OCI-LY3 (cell line): ENCODE measurements at regions not wholly inside any gene's neighbourhood (a gene's known extent, or its start where the extent isn't known, plus 50 kb on each side); places are given as distances from the start of the nearest gene placed in this dataset.

Experiments
- H2AFZ ChIP-seq: fragments of 200-600, 300-600 bp; shearing (Covaris generic); 2 replicates; pipeline ENCODE4 v1.6.0; 2014; ENCODE audit warnings: antibody characterized with exemption, low read depth, low read length
- H3K27ac ChIP-seq: fragments of 200-600, 300-600 bp; sonication (generic); 2 replicates; pipeline ENCODE4 v1.5.1; 2014; ENCODE audit warnings: mild to moderate bottlenecking, low read length, moderate library complexity, mixed read lengths
- H3K27me3 ChIP-seq: fragments of 200-600, 300-600 bp; sonication (generic); 2 replicates; pipeline ENCODE4 v1.6.1; 2014; ENCODE audit warnings: low read depth, low read length, mixed read lengths
- H3K36me3 ChIP-seq: fragments of 200-600, 300-600 bp; sonication (generic); replicated peaks from 2 replicates; pipeline ENCODE3; 2014; ENCODE audit warnings: low read depth, low read length, mixed read lengths
- H3K4me1 ChIP-seq: fragments of 300-600, 200-600 bp; sonication (generic); 2 replicates; pipeline ENCODE4 v1.6.1; 2014; ENCODE audit warnings: low read length, mixed read lengths
- H3K4me2 ChIP-seq: fragments of 200-600, 300-600 bp; sonication (generic); 2 replicates; pipeline ENCODE4 v1.6.1; 2014; ENCODE audit warnings: low read length, mixed read lengths
- H3K4me3 ChIP-seq: fragments of 300-600, 200-600 bp; sonication (generic); 2 replicates; pipeline ENCODE4 v1.5.1; 2014; ENCODE audit warnings: antibody characterized with exemption, mild to moderate bottlenecking, low read length, moderate library complexity
- H3K79me2 ChIP-seq: fragments of 300-600, 200-600 bp; shearing (Covaris generic); 2 replicates; pipeline ENCODE4 v1.6.1; 2014; ENCODE audit warnings: mild to moderate bottlenecking, low read length, mixed read lengths
- H3K9ac ChIP-seq: fragments of 300-600, 200-600 bp; shearing (Covaris generic); 2 replicates; pipeline ENCODE4 v1.6.0; 2014; ENCODE audit warnings: mild to moderate bottlenecking, low read length, moderate library complexity
- H3K9me3 ChIP-seq: fragments of 200-600, 300-600 bp; shearing (Covaris generic); 2 replicates; pipeline ENCODE4 v1.6.1; 2014; ENCODE audit warnings: low read length, mixed read lengths; ENCODE audit not compliant: insufficient read depth
- H4K20me1 ChIP-seq: fragments of 200-600, 300-600 bp; sonication (generic); 2 replicates; pipeline ENCODE4 v1.6.1; 2016; ENCODE audit warnings: low read length, mixed read lengths; ENCODE audit not compliant: insufficient read depth
- CTCF ChIP-seq: fragments of 200-600, 300-600 bp; sonication (generic); IDR thresholded peaks from 2 replicates; pipeline ENCODE4 v1.5.1; 2014; ENCODE audit warnings: antibody characterized with exemption, low read length, low read depth
- EZH2phosphoT487 ChIP-seq: fragments of 200-600 bp; shearing (Covaris generic); IDR thresholded peaks from 2 replicates; pipeline ENCODE4 v1.6.1; 2018; ENCODE audit warnings: antibody characterized with exemption, mixed run types, low read depth

GRCh38 chr1:38603907-38604306 lies 255.7 kb downstream of the RRAGC start:
- H3K9me3 ChIP-seq = no peaks in the 10 kb centered on the region
- no peak overlapping the region for H3K27ac ChIP-seq
- H3K9ac ChIP-seq = no peak overlapping the region
- no peak overlapping the region for H2AFZ ChIP-seq
- no peaks in the 10 kb centered on the region for H3K79me2 ChIP-seq
- H3K27me3 ChIP-seq = no peaks in the 10 kb centered on the region
- H3K4me1 ChIP-seq = peaks cover 16% of the 10 kb centered on the region
- no peaks in the 10 kb centered on the region for H4K20me1 ChIP-seq
- H3K4me2 ChIP-seq = no peak overlapping the region
- no peak for TF ChIP-seq CTCF
- TF ChIP-seq EZH2phosphoT487 = no peak
- no peaks in the 10 kb centered on the region for H3K36me3 ChIP-seq
- no peak overlapping the region for H3K4me3 ChIP-seq

- Histone ChIP-seq H3K4me1 (peaks cover 12% of the 10 kb centered on the region), H3K36me3 (no peaks in the 10 kb centered on the region), H4K20me1 (no peaks in the 10 kb centered on the region), H3K79me2 (no peaks in the 10 kb centered on the region), H3K4me2 (no peak overlapping the region), H2AFZ (no peak overlapping the region), H3K9ac (no peak overlapping the region), H3K9me3 (no peaks in the 10 kb centered on the region), H3K4me3 (no peak overlapping the region), H3K27me3 (no peaks in the 10 kb centered on the region), H3K27ac (no peak overlapping the region)
- TF ChIP-seq EZH2phosphoT487 (no peak), CTCF (no peak)
These were observed 258.7 kb downstream of the RRAGC start for GRCh38 chr1:38600905-38601304.

- no peaks in the 10 kb centered on the region for H4K20me1 ChIP-seq
These were observed 259.3 kb downstream of the RRAGC start for GRCh38 chr1:38600286-38600685.

GRCh38 chr1:38598118-38598517 lies 261.5 kb downstream of the RRAGC start:
- no peak overlapping the region for H3K27ac ChIP-seq

More at GRCh38 chr1:38600286-38600685, 259.3 kb downstream of the RRAGC start:
- Histone ChIP-seq H3K4me2 (no peak overlapping the region), H3K4me3 (no peak overlapping the region), H3K27ac (no peak overlapping the region), H3K9ac (no peak overlapping the region), H3K79me2 (no peaks in the 10 kb centered on the region), H3K9me3 (no peaks in the 10 kb centered on the region), H3K4me1 (peaks cover 12% of the 10 kb centered on the region), H3K27me3 (no peaks in the 10 kb centered on the region), H2AFZ (no peak overlapping the region), H3K36me3 (no peaks in the 10 kb centered on the region)
- no peak for TF ChIP-seq EZH2phosphoT487
- TF ChIP-seq CTCF = no peak

More at GRCh38 chr1:38598118-38598517, 261.5 kb downstream of the RRAGC start:
- Histone ChIP-seq H3K9ac (no peak overlapping the region), H3K9me3 (no peaks in the 10 kb centered on the region), H3K4me1 (peaks cover 12% of the 10 kb centered on the region), H3K27me3 (no peaks in the 10 kb centered on the region), H3K4me3 (no peak overlapping the region), H3K79me2 (no peaks in the 10 kb centered on the region), H4K20me1 (no peaks in the 10 kb centered on the region), H3K4me2 (no peak overlapping the region), H2AFZ (no peak overlapping the region), H3K36me3 (no peaks in the 10 kb centered on the region)
- TF ChIP-seq EZH2phosphoT487 (no peak), CTCF (no peak)
